ENCODE measurements at regions not wholly inside any gene's neighbourhood (a gene's known extent, or its start where the extent isn't known, plus 50 kb on each side); places are given as distances from the start of the nearest gene placed in this dataset.

DNA sequence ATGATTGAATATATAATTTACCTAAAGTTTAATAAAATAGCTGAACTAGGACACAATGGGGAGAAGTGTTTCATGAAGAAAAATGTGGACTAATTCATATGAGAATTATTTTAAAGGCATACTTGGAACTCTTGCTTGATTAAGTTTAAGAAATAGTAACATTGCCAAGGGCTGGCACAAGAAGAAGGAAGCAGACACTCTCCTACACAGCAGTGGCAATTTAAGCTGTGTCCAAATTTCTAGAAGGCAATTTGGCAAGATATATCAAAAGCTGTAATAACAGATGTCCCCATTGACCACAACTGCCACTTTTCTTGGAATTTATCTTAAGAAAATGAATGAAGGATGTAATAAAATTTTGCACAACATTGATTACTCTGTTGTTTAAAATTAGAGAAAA lies 209.5 kb upstream of the S100G start:
- Histone ChIP-seq H3K9ac (ENCODE audit: low read depth, low read length, poor library complexity, severe bottlenecking) (no peak overlapping the region), H3F3A (ENCODE audit: low read depth) (no peaks in the 10 kb centered on the region), H3K79me2 (ENCODE audit: insufficient read depth, low read length) (no peaks in the 10 kb centered on the region), H3K4me3 (ENCODE audit: low read length, poor library complexity, severe bottlenecking) (no peak overlapping the region), H3K36me3 (ENCODE audit: insufficient read depth, low read length) (no peaks in the 10 kb centered on the region), H3K4me2 (ENCODE audit: low read depth, low read length, poor library complexity, severe bottlenecking) (no peak overlapping the region), H3K9me2 (replicated peaks; ENCODE audit: low read depth, low read length) (no peaks in the 10 kb centered on the region), H4K20me1 (ENCODE audit: insufficient read depth, low read length, poor library complexity, severe bottlenecking) (no peaks in the 10 kb centered on the region), H3K4me1 (ENCODE audit: insufficient read depth, low read length, poor library complexity, severe bottlenecking) (no peaks in the 10 kb centered on the region), H3K9me3 (ENCODE audit: insufficient read depth, low read depth, low read length) (no peaks in the 10 kb centered on the region), H3K27me3 (ENCODE audit: insufficient read depth, low read length, poor library complexity, severe bottlenecking) (no peaks in the 10 kb centered on the region), H2AFZ (ENCODE audit: low read length) (no peak overlapping the region)
- TF ChIP-seq CTCF (conservative IDR thresholded peaks at IDR 0.05; ENCODE audit: low read length): no peak
- TF ChIP-seq EZH2phosphoT487 (IDR thresholded peaks at IDR 0.05; ENCODE audit: borderline replicate concordance): no peak

DNA sequence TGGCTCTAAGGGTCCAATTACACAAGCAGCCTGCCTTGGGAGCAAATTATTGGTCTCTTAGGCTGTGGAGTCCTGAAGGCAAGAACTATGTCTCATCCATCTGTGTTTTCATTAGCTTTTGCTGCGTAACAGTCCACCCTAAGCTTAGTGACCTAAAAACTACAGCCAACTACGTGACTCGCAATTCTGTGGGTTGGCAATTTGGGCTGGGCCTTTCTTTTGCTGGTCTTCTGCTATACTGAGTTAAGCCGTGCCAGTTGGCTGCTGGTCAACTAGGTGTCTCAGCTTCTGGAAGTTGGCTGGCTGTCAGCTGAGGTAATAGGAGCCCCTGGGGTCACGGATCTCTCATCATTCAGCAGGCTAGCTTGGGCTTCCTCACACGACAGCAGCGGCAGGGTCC lies 205.6 kb upstream of the S100G start:
- TF ChIP-seq EZH2phosphoT487 (IDR thresholded peaks at IDR 0.05; ENCODE audit: borderline replicate concordance) (no peak), CTCF (conservative IDR thresholded peaks at IDR 0.05; ENCODE audit: low read length) (no peak)

DNA sequence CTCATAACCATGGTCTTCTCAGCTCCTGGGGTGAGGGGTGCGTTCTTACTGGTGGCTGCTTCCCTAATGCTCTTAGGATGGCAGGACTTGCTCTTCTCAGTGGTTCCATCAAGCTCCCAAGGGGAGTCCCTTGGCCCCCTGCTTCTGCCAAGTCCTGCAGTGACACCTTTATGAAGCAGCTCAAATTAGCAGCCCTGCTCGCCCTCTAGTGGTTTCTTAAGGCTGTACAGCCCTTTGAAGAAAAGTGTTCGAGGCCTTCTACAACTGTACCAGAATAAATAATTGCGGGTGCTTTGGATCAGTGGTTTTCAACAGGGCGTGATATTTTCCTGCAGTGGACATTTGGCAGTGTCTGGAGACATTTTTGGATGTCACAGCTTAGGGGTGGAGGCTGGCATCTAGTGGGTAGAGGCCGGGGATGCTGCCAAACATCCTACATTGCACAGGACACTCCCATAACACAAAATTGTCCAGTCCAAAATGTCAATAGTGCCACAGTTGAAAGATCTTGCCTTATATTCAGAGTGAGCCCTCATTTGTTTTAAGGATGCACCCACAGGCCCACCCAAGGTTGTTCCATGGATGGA lies 204.7 kb upstream of the S100G start:
- Histone ChIP-seq H3K9me2 (replicated peaks; ENCODE audit: low read depth, low read length) (no peaks in the 10 kb centered on the region), H3F3A (ENCODE audit: low read depth) (no peaks in the 10 kb centered on the region), H3K79me2 (ENCODE audit: insufficient read depth, low read length) (no peaks in the 10 kb centered on the region), H3K4me1 (ENCODE audit: insufficient read depth, low read length, poor library complexity, severe bottlenecking) (no peaks in the 10 kb centered on the region), H3K36me3 (ENCODE audit: insufficient read depth, low read length) (no peaks in the 10 kb centered on the region), H3K4me2 (ENCODE audit: low read depth, low read length, poor library complexity, severe bottlenecking) (no peak overlapping the region), H3K9me3 (ENCODE audit: insufficient read depth, low read depth, low read length) (no peaks in the 10 kb centered on the region), H3K27me3 (ENCODE audit: insufficient read depth, low read length, poor library complexity, severe bottlenecking) (no peaks in the 10 kb centered on the region), H4K20me1 (ENCODE audit: insufficient read depth, low read length, poor library complexity, severe bottlenecking) (no peaks in the 10 kb centered on the region), H3K4me3 (ENCODE audit: low read length, poor library complexity, severe bottlenecking) (no peak overlapping the region), H3K9ac (ENCODE audit: low read depth, low read length, poor library complexity, severe bottlenecking) (no peak overlapping the region), H2AFZ (ENCODE audit: low read length) (no peak overlapping the region)
- TF ChIP-seq EZH2phosphoT487 (IDR thresholded peaks at IDR 0.05; ENCODE audit: borderline replicate concordance) (no peak), CTCF (conservative IDR thresholded peaks at IDR 0.05; ENCODE audit: low read length) (peak; percentile 66)

More for the DNA sequence above, 205.6 kb upstream of the S100G start:
- H3F3A ChIP-seq (ENCODE audit: low read depth): no peaks in the 10 kb centered on the region
- H3K9ac ChIP-seq (ENCODE audit: low read depth, low read length, poor library complexity, severe bottlenecking): no peak overlapping the region
- H3K4me1 ChIP-seq (ENCODE audit: insufficient read depth, low read length, poor library complexity, severe bottlenecking): no peaks in the 10 kb centered on the region
- no peaks in the 10 kb centered on the region for H3K79me2 ChIP-seq (ENCODE audit: insufficient read depth, low read length)
- no peaks in the 10 kb centered on the region for H4K20me1 ChIP-seq (ENCODE audit: insufficient read depth, low read length, poor library complexity, severe bottlenecking)
- H3K9me2 ChIP-seq (replicated peaks; ENCODE audit: low read depth, low read length): no peaks in the 10 kb centered on the region
- H2AFZ ChIP-seq (ENCODE audit: low read length): no peak overlapping the region
- no peak overlapping the region for H3K4me3 ChIP-seq (ENCODE audit: low read length, poor library complexity, severe bottlenecking)
- H3K36me3 ChIP-seq (ENCODE audit: insufficient read depth, low read length): no peaks in the 10 kb centered on the region
- no peaks in the 10 kb centered on the region for H3K27me3 ChIP-seq (ENCODE audit: insufficient read depth, low read length, poor library complexity, severe bottlenecking)
- H3K9me3 ChIP-seq (ENCODE audit: insufficient read depth, low read depth, low read length): no peaks in the 10 kb centered on the region
- H3K4me2 ChIP-seq (ENCODE audit: low read depth, low read length, poor library complexity, severe bottlenecking): no peak overlapping the region

Data from Loucy (cell line).